NT2/D1 (cell line): ENCODE measurements at regions not wholly inside any gene's neighbourhood (a gene's known extent, or its start where the extent isn't known, plus 50 kb on each side); places are given as distances from the start of the nearest gene placed in this dataset.

ENCODE experiments used
- SUZ12 ChIP-seq: IDR thresholded peaks from 2 replicates; pipeline ENCODE4 v1.6.1; 2011; ENCODE audit not compliant: insufficient read length, insufficient read depth; ENCODE audit errors: extremely low read depth
- YY1 ChIP-seq: IDR thresholded peaks from 2 replicates; pipeline ENCODE4 v1.6.1; 2011; ENCODE audit not compliant: insufficient read length, insufficient read depth
- ZNF274 ChIP-seq: IDR thresholded peaks from 2 replicates; pipeline ENCODE4 v1.6.1; 2011; ENCODE audit warnings: mild to moderate bottlenecking, low read depth, low read length

- TF ChIP-seq SUZ12: no peak
- TF ChIP-seq YY1: no peak
- TF ChIP-seq ZNF274: no peak
Measured at GRCh38 chr20:57840504-57841296, 130.9 kb upstream of the PMEPA1 start.
